HEK293 (cell line): ENCODE measurements at regions not wholly inside any gene's neighbourhood (a gene's known extent, or its start where the extent isn't known, plus 50 kb on each side); places are given as distances from the start of the nearest gene placed in this dataset.

Experiments used
- CTCF ChIA-PET: fragments of 350-600 bp; formaldehyde crosslinking; extraction: SDS; loops from one replicate; lab custom pipeline; 2021; ENCODE audit warnings: antibody characterized with exemption; lab: Yijun Ruan, JAX
- POLR2A ChIA-PET: fragments of 300-600 bp; formaldehyde crosslinking; extraction: SDS; loops from one replicate; lab custom pipeline; 2020; ENCODE audit warnings: antibody characterized with exemption, inconsistent platforms; lab: Yijun Ruan, JAX
- H3K27ac ChIP-seq: fragments of 200-500 bp; sonication (Bioruptor generic); 2 replicates; pipeline ENCODE4 v1.5.1; 2014; ENCODE audit warnings: low read depth, low read length, control low read depth, inconsistent platforms; ENCODE audit errors: extremely low read depth
- H3K36me3 ChIP-seq, 2 experiments: fragments of 200-500 bp in 1 of 2; sonication (Bioruptor generic) in 1 of 2; 1 replicate in 1 of 2; 2 replicates in 1 of 2; pipeline ENCODE4 v1.5.1; 2014 to 2017; ENCODE audit warnings: inconsistent platforms in 2 of 2, low read length in 2 of 2; ENCODE audit not compliant: control insufficient read depth in 2 of 2, insufficient read depth in 1 of 2
- H3K4me1 ChIP-seq: fragments of 200-500 bp; sonication (Bioruptor generic); 2 replicates; pipeline ENCODE4 v1.5.1; 2014; ENCODE audit warnings: mild to moderate bottlenecking, low read length, inconsistent platforms; ENCODE audit not compliant: control insufficient read depth, insufficient read depth
- H3K4me3 ChIP-seq: 2 replicates; pipeline ENCODE4 v1.5.1; 2011; ENCODE audit warnings: low read depth, mild to moderate bottlenecking, control low read depth, low read length, moderate library complexity
- H3K9me3 ChIP-seq: fragments of 200-500 bp; sonication (Bioruptor generic); 2 replicates; pipeline ENCODE4 v1.5.1; 2014; ENCODE audit warnings: low read depth, low read length, inconsistent platforms; ENCODE audit not compliant: control insufficient read depth, insufficient read depth
- CTCF ChIP-seq: fragments of 450-650 bp; formaldehyde crosslinking; IDR thresholded peaks from 2 replicates; pipeline ENCODE4 v1.5.1; 2016; ENCODE audit warnings: missing biosample characterization, missing genetic modification characterization
- GLIS2 ChIP-seq: fragments of 450-650 bp; formaldehyde crosslinking; IDR thresholded peaks from 2 replicates; pipeline ENCODE4 v1.5.1; 2016; ENCODE audit warnings: missing biosample characterization, missing genetic modification characterization
- IKZF3 ChIP-seq: fragments of 450-650 bp; IDR thresholded peaks from 2 replicates; pipeline ENCODE4 v1.5.0; 2018; ENCODE audit warnings: missing biosample characterization, mild to moderate bottlenecking, missing genetic modification characterization, moderate library complexity
- KLF1 ChIP-seq: fragments of 450-650 bp; formaldehyde crosslinking; IDR thresholded peaks from 2 replicates; pipeline ENCODE4 v1.5.1; 2016; ENCODE audit warnings: missing biosample characterization, missing genetic modification characterization
- KLF16 ChIP-seq: fragments of 450-650 bp; formaldehyde crosslinking; IDR thresholded peaks from 2 replicates; pipeline ENCODE4 v1.5.1; 2017; ENCODE audit warnings: missing biosample characterization, missing genetic modification characterization
- PRDM1 ChIP-seq: fragments of 450-650 bp; formaldehyde crosslinking; IDR thresholded peaks from 2 replicates; pipeline ENCODE4; 2016; ENCODE audit warnings: missing biosample characterization, missing genetic modification characterization
- PRDM4 ChIP-seq: fragments of 450-650 bp; formaldehyde crosslinking; IDR thresholded peaks from 2 replicates; pipeline ENCODE4 v1.5.1; 2017; ENCODE audit warnings: missing biosample characterization, missing genetic modification characterization
- ZBTB6 ChIP-seq: fragments of 450-650 bp; formaldehyde crosslinking; IDR thresholded peaks from 2 replicates; pipeline ENCODE4 v1.5.1; 2017; ENCODE audit warnings: missing biosample characterization, missing genetic modification characterization
- ZBTB7A ChIP-seq: fragments of 450-650 bp; formaldehyde crosslinking; IDR thresholded peaks from 2 replicates; pipeline ENCODE4 v1.5.1; 2016; ENCODE audit warnings: low read depth, missing biosample characterization, missing genetic modification characterization
- ZIC2 ChIP-seq: fragments of 450-650 bp; formaldehyde crosslinking; IDR thresholded peaks from 2 replicates; pipeline ENCODE4 v1.5.1; 2016; ENCODE audit warnings: missing biosample characterization, missing genetic modification characterization
- ZNF133 ChIP-seq: fragments of 450-650 bp; formaldehyde crosslinking; IDR thresholded peaks from 2 replicates; pipeline ENCODE4 v1.5.1; 2016; ENCODE audit warnings: missing biosample characterization, missing genetic modification characterization
- ZNF24 ChIP-seq: fragments of 450-650 bp; formaldehyde crosslinking; IDR thresholded peaks from 2 replicates; pipeline ENCODE4 v1.5.1; 2016; ENCODE audit warnings: missing biosample characterization, missing genetic modification characterization
- ZNF324 ChIP-seq: fragments of 450-650 bp; formaldehyde crosslinking; IDR thresholded peaks from 2 replicates; pipeline ENCODE4 v1.5.1; 2016; ENCODE audit warnings: missing biosample characterization, missing genetic modification characterization
- ZNF433 ChIP-seq: fragments of 450-650 bp; formaldehyde crosslinking; IDR thresholded peaks from 2 replicates; pipeline ENCODE4 v1.5.1; 2016; ENCODE audit warnings: missing biosample characterization, missing genetic modification characterization, low read depth
- ZNF488 ChIP-seq: fragments of 450-650 bp; formaldehyde crosslinking; IDR thresholded peaks from 2 replicates; pipeline ENCODE4 v1.5.1; 2016; ENCODE audit warnings: missing biosample characterization, missing genetic modification characterization
- ZNF560 ChIP-seq: fragments of 450-650 bp; formaldehyde crosslinking; IDR thresholded peaks from 2 replicates; pipeline ENCODE4 v1.5.1; 2017; ENCODE audit warnings: missing biosample characterization, missing genetic modification characterization, borderline replicate concordance
- ZNF610 ChIP-seq: fragments of 450-650 bp; formaldehyde crosslinking; IDR thresholded peaks from 2 replicates; pipeline ENCODE4 v1.5.1; 2016; ENCODE audit warnings: missing biosample characterization, missing genetic modification characterization, borderline replicate concordance
- ZNF621 ChIP-seq: fragments of 450-650 bp; formaldehyde crosslinking; IDR thresholded peaks from 2 replicates; pipeline ENCODE4 v1.5.1; 2017; ENCODE audit warnings: missing biosample characterization, missing genetic modification characterization
- ZNF624 ChIP-seq: fragments of 450-650 bp; formaldehyde crosslinking; IDR thresholded peaks from 2 replicates; pipeline ENCODE4 v1.5.1; 2017; ENCODE audit warnings: missing biosample characterization, missing genetic modification characterization
- ZNF664 ChIP-seq: fragments of 450-650 bp; formaldehyde crosslinking; IDR thresholded peaks from 2 replicates; pipeline ENCODE4 v1.5.1; 2016; ENCODE audit warnings: missing biosample characterization, missing genetic modification characterization
- ZNF670 ChIP-seq: fragments of 450-650 bp; formaldehyde crosslinking; IDR thresholded peaks from 2 replicates; pipeline ENCODE4 v1.5.1; 2016; ENCODE audit warnings: missing biosample characterization, missing genetic modification characterization, low read depth
- ZNF792 ChIP-seq: fragments of 450-650 bp; formaldehyde crosslinking; IDR thresholded peaks from 2 replicates; pipeline ENCODE4 v1.5.1; 2016; ENCODE audit warnings: missing biosample characterization, missing genetic modification characterization

- Histone ChIP-seq H3K4me1 (no peaks in the 10 kb centered on the region), H3K36me3 (no peaks in the 10 kb centered on the region), H3K27ac (no peak overlapping the region), H3K4me3 (no peak overlapping the region), H3K9me3 (no peaks in the 10 kb centered on the region)
- CTCF ChIA-PET: no interaction called here
- TF ChIP-seq CTCF (tag by site-specific recombination) (peak; percentile 51; the same call in 1 of the 2 replicates), ZNF560 (tag by site-specific recombination) (no peak), ZNF24 (no peak), PRDM1 (tag by site-specific recombination) (no peak), ZNF664 (tag by site-specific recombination) (no peak)
- POLR2A ChIA-PET: no interaction called here
These were observed 60.4 kb upstream of the TNP1 start for GRCh38 chr2:216920143-216920876.

- Histone ChIP-seq H3K36me3 (no peaks in the 10 kb centered on the region), H3K4me3 (no peak overlapping the region), H3K27ac (no peak overlapping the region), H3K4me1 (no peaks in the 10 kb centered on the region), H3K9me3 (no peaks in the 10 kb centered on the region)
- ChIA-PET CTCF (interaction anchor here (0.6 kb wide), 1 partner anchor 1842 kb away, joined by 3 read pairs; no protein-coding TSS in a partner anchor), POLR2A (no interaction called here)
- TF ChIP-seq ZBTB7A (tag by site-specific recombination): no peak
- TF ChIP-seq ZNF133: no peak
- TF ChIP-seq GLIS2 (tag by site-specific recombination): no peak
- TF ChIP-seq ZNF621 (tag by site-specific recombination): no peak
- TF ChIP-seq KLF1: no peak
- no peak for TF ChIP-seq ZNF624 (tag by site-specific recombination)
- no peak for TF ChIP-seq ZBTB6 (tag by site-specific recombination)
- no peak for TF ChIP-seq ZNF670 (tag by site-specific recombination)
- TF ChIP-seq ZNF610 (tag by site-specific recombination): no peak
- no peak for TF ChIP-seq ZNF488 (tag by site-specific recombination)
- no peak for TF ChIP-seq ZNF433 (tag by site-specific recombination)
- TF ChIP-seq ZNF792 (tag by site-specific recombination): no peak
- TF ChIP-seq ZNF324 (tag by site-specific recombination): no peak
- no peak for TF ChIP-seq KLF16 (tag by site-specific recombination)
- no peak for TF ChIP-seq PRDM4 (tag by site-specific recombination)
- TF ChIP-seq IKZF3 (tag by site-specific recombination): no peak
- TF ChIP-seq ZIC2 (tag by site-specific recombination): no peak
These were observed 58.3 kb upstream of the TNP1 start for GRCh38 chr2:216918088-216918680.
